ENCODE measurements at regions not wholly inside any gene's neighbourhood (a gene's known extent, or its start where the extent isn't known, plus 50 kb on each side); places are given as distances from the start of the nearest gene placed in this dataset.

GRCh38 chr17:72575542-72576233 is 454.9 kb downstream of the SOX9 start:
- Histone ChIP-seq H4K20me1 (replicated peaks; ENCODE audit: insufficient read depth) (no peaks in the 10 kb centered on the region; the same call in 1 of the 2 replicates), H3K4me2 (peak overlapping the region; percentile 74; the same call in 1 of the 2 replicates), H3K27me3 (ENCODE audit: insufficient read depth) (no peaks in the 10 kb centered on the region), H2AFZ (peak overlapping the region; percentile 53; the same call in 1 of the 2 replicates), H3K4me1 (ENCODE audit: insufficient read depth) (peaks cover 14% of the 10 kb centered on the region), H3F3A (replicated peaks; ENCODE audit: low read depth) (no peaks in the 10 kb centered on the region), H3K36me3 (ENCODE audit: insufficient read depth) (no peaks in the 10 kb centered on the region), H3K9me2 (ENCODE audit: insufficient read depth) (no peaks in the 10 kb centered on the region), H3K27ac (ENCODE audit: low read depth) (no peak overlapping the region), H3K4me3 (no peak overlapping the region), H3K79me2 (replicated peaks; ENCODE audit: insufficient read depth) (no peaks in the 10 kb centered on the region)
- ATAC-seq (peak; percentile 33), DNase-seq (ENCODE audit: low spot score) (peak; percentile 32)
- no peaks in the 10 kb centered on the region for H3K9me3 Mint-ChIP-seq
- H3K4me1 Mint-ChIP-seq, result peaks cover 25% of the 10 kb centered on the region
- H3K27ac Mint-ChIP-seq, result no peak overlapping the region
- H3K27me3 Mint-ChIP-seq (ENCODE audit: insufficient read depth, low read depth, poor library complexity), result peaks cover 11% of the 10 kb centered on the region
- TF ChIP-seq STAT1 (IDR thresholded peaks at IDR 0.05; ENCODE audit: unreplicated experiment), result no peak
- TF ChIP-seq EZH2phosphoT487 (IDR thresholded peaks at IDR 0.05; ENCODE audit: unreplicated experiment), result no peak
- no peak for TF ChIP-seq ZNF114 (CRISPR knock-in tag; IDR thresholded peaks at IDR 0.05)
- TF ChIP-seq JUNB (IDR thresholded peaks at IDR 0.05; ENCODE audit: unreplicated experiment), result no peak
- TF ChIP-seq, protein P1, sequence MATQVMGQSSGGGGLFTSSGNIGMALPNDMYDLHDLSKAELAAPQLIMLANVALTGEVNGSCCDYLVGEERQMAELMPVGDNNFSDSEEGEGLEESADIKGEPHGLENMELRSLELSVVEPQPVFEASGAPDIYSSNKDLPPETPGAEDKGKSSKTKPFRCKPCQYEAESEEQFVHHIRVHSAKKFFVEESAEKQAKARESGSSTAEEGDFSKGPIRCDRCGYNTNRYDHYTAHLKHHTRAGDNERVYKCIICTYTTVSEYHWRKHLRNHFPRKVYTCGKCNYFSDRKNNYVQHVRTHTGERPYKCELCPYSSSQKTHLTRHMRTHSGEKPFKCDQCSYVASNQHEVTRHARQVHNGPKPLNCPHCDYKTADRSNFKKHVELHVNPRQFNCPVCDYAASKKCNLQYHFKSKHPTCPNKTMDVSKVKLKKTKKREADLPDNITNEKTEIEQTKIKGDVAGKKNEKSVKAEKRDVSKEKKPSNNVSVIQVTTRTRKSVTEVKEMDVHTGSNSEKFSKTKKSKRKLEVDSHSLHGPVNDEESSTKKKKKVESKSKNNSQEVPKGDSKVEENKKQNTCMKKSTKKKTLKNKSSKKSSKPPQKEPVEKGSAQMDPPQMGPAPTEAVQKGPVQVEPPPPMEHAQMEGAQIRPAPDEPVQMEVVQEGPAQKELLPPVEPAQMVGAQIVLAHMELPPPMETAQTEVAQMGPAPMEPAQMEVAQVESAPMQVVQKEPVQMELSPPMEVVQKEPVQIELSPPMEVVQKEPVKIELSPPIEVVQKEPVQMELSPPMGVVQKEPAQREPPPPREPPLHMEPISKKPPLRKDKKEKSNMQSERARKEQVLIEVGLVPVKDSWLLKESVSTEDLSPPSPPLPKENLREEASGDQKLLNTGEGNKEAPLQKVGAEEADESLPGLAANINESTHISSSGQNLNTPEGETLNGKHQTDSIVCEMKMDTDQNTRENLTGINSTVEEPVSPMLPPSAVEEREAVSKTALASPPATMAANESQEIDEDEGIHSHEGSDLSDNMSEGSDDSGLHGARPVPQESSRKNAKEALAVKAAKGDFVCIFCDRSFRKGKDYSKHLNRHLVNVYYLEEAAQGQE (IDR thresholded peaks at IDR 0.05; ENCODE audit: unreplicated experiment), result no peak
- TF ChIP-seq ETS1 (IDR thresholded peaks at IDR 0.05), result no peak
- no peaks in the 10 kb centered on the region for H3K36me3 Mint-ChIP-seq (ENCODE audit: low read depth)
- H3K4me3 Mint-ChIP-seq, result peak overlapping the region; percentile 54

DNA sequence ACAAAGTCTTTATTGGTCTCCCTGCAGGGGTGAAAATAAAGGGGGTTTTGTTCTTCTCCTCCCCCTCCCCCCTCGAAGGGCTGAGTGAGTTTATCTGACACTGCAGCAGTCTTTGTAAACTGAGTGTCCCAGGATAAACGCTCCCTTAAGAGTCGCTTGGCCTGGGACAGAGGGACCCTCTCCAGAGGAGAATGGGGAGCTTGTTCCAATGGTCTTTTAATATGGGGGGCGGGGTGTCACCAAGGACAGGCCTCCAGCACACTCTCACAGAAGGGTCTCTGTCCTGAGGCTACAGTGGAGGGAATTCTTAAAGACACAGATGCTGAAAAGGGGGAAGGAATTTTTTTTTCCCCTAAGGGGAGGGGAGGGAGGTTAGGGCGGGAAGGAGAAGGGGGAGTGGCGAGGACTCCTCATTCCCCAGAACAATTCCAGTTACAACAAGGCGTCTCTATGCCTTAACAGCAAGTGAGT is 455.5 kb downstream of the SOX9 start:
- peaks cover 6% of the 10 kb centered on the region for H3K27me3 Mint-ChIP-seq (ENCODE audit: insufficient read depth, low read depth, poor library complexity)
- Histone ChIP-seq H3K27me3 (ENCODE audit: insufficient read depth) (no peaks in the 10 kb centered on the region), H3K9me2 (ENCODE audit: insufficient read depth) (no peaks in the 10 kb centered on the region), H3K27ac (ENCODE audit: low read depth) (no peak overlapping the region), H3K36me3 (ENCODE audit: insufficient read depth) (no peaks in the 10 kb centered on the region), H3K79me2 (replicated peaks; ENCODE audit: insufficient read depth) (no peaks in the 10 kb centered on the region), H3K4me2 (peak overlapping the region; percentile 74), H2AFZ (peak overlapping the region; percentile 53; the same call in 1 of the 2 replicates), H3K4me3 (peak overlapping the region; percentile 25), H3F3A (replicated peaks; ENCODE audit: low read depth) (no peaks in the 10 kb centered on the region), H4K20me1 (replicated peaks; ENCODE audit: insufficient read depth) (no peaks in the 10 kb centered on the region; the same call in 1 of the 2 replicates), H3K4me1 (ENCODE audit: insufficient read depth) (peaks cover 14% of the 10 kb centered on the region)
- H3K27ac Mint-ChIP-seq, result peak overlapping the region; percentile 66
- H3K9me3 Mint-ChIP-seq, result no peaks in the 10 kb centered on the region
- DNase-seq (ENCODE audit: low spot score) (peak; percentile 72), ATAC-seq (peak; percentile 80)
- H3K4me3 Mint-ChIP-seq, result peak overlapping the region; percentile 54
- H3K36me3 Mint-ChIP-seq (ENCODE audit: low read depth), result no peaks in the 10 kb centered on the region
- peaks cover 25% of the 10 kb centered on the region for H3K4me1 Mint-ChIP-seq
- TF ChIP-seq EZH2phosphoT487 (IDR thresholded peaks at IDR 0.05; ENCODE audit: unreplicated experiment) (no peak), STAT1 (IDR thresholded peaks at IDR 0.05; ENCODE audit: unreplicated experiment) (no peak), CREB1 (CRISPR knock-in tag; IDR thresholded peaks at IDR 0.05; ENCODE audit: low read depth) (no peak), ZNF114 (CRISPR knock-in tag; IDR thresholded peaks at IDR 0.05) (no peak), NANOG (IDR thresholded peaks at IDR 0.05; ENCODE audit: borderline replicate concordance) (no peak), POLR2AphosphoS5 (IDR thresholded peaks at IDR 0.05; ENCODE audit: low read depth) (no peak), JUNB (IDR thresholded peaks at IDR 0.05; ENCODE audit: unreplicated experiment) (no peak), EZH2 (IDR thresholded peaks at IDR 0.05; ENCODE audit: low read depth, unreplicated experiment) (no peak)
- TF ChIP-seq, protein P1 (IDR thresholded peaks at IDR 0.05; ENCODE audit: unreplicated experiment), result no peak
- TF ChIP-seq, protein P2, sequence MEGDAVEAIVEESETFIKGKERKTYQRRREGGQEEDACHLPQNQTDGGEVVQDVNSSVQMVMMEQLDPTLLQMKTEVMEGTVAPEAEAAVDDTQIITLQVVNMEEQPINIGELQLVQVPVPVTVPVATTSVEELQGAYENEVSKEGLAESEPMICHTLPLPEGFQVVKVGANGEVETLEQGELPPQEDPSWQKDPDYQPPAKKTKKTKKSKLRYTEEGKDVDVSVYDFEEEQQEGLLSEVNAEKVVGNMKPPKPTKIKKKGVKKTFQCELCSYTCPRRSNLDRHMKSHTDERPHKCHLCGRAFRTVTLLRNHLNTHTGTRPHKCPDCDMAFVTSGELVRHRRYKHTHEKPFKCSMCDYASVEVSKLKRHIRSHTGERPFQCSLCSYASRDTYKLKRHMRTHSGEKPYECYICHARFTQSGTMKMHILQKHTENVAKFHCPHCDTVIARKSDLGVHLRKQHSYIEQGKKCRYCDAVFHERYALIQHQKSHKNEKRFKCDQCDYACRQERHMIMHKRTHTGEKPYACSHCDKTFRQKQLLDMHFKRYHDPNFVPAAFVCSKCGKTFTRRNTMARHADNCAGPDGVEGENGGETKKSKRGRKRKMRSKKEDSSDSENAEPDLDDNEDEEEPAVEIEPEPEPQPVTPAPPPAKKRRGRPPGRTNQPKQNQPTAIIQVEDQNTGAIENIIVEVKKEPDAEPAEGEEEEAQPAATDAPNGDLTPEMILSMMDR (conservative IDR thresholded peaks at IDR 0.05; ENCODE audit: low read depth in 2 of 2), result no peak

All from GM23338 (cell line).